Naive B cell (primary cell): ENCODE measurements at regions not wholly inside any gene's neighbourhood (a gene's known extent, or its start where the extent isn't known, plus 50 kb on each side); places are given as distances from the start of the nearest gene placed in this dataset.
"Not testable (repeated sequence)": the region's sequence is repeated elsewhere in the genome, so short reads cannot be mapped to it uniquely, and the experiment has no call there.

ENCODE experiments used
- ATAC-seq, 2 donors: fragments of 150-1000 bp; cut with Tn5 transposase; 2 replicates each; pipeline ENCODE4 v1.10.0; 2021; ENCODE audit warnings: low read depth in 2 of 2, mild to moderate bottlenecking in 2 of 2, moderate library complexity in 2 of 2
- DNase-seq: peaks from one replicate; pipeline ENCODE4 v3.0.0; 2022
- H3K27ac Mint-ChIP-seq, 6 donors: one replicate each; pipeline ENCODE4 v1.8.0; 2020 to 2022; ENCODE audit warnings: mild to moderate bottlenecking in 6 of 6, mixed read lengths in 6 of 6, moderate library complexity in 5 of 6, inconsistent platforms in 2 of 6
- H3K27me3 Mint-ChIP-seq, 3 donors: one replicate each; pipeline ENCODE4 v1.8.0; 2021 to 2022; ENCODE audit warnings: mixed read lengths in 3 of 3, mild to moderate bottlenecking in 1 of 3
- H3K36me3 Mint-ChIP-seq, 2 donors: one replicate each; pipeline ENCODE4 v1.8.0; 2020 to 2022; ENCODE audit warnings: mixed read lengths in 2 of 2, inconsistent platforms in 1 of 2, mild to moderate bottlenecking in 1 of 2
- H3K4me1 Mint-ChIP-seq, 3 donors: one replicate each; pipeline ENCODE4 v1.8.0; 2020 to 2022; ENCODE audit warnings: mixed read lengths in 3 of 3, inconsistent platforms in 1 of 3, mild to moderate bottlenecking in 1 of 3, moderate library complexity in 1 of 3
- H3K4me3 Mint-ChIP-seq, 8 donors: one replicate each; pipeline ENCODE4 v1.8.0; 2020 to 2022; ENCODE audit warnings: mild to moderate bottlenecking in 8 of 8, mixed read lengths in 8 of 8, moderate library complexity in 8 of 8, inconsistent platforms in 2 of 8
- H3K9me3 Mint-ChIP-seq, 7 donors: one replicate each; pipeline ENCODE4 v1.8.0; 2020 to 2022; ENCODE audit warnings: mixed read lengths in 7 of 7, mild to moderate bottlenecking in 5 of 7, inconsistent platforms in 2 of 7, moderate library complexity in 1 of 7

- no peak for DNase-seq
- Mint-ChIP-seq H3K36me3 (no peaks in the 10 kb centered on the region), H3K4me1 (no peaks in the 10 kb centered on the region), H3K4me3 (no peak overlapping the region), H3K27me3 (no peaks in the 10 kb centered on the region), H3K9me3 (peaks cover 0 to 2% (median 0%) of the 10 kb centered on the region in 7 donors), H3K27ac (peak overlapping the region in 1 of 6 donors; percentile 1)
- ATAC-seq, result no peak
These were observed 157.7 kb upstream of the KITLG start for GRCh38 chr12:88737838-88738472.

GRCh38 chr12:88736031-88736430 is 155.8 kb upstream of the KITLG start:
- Mint-ChIP-seq H3K27ac (no peak overlapping the region), H3K27me3 (no peaks in the 10 kb centered on the region), H3K4me1 (no peaks in the 10 kb centered on the region), H3K9me3 (peaks cover 0 to 2% (median 0%) of the 10 kb centered on the region in 7 donors), H3K4me3 (no peak overlapping the region), H3K36me3 (no peaks in the 10 kb centered on the region)
- no peak for ATAC-seq
- no peak for DNase-seq

DNA sequence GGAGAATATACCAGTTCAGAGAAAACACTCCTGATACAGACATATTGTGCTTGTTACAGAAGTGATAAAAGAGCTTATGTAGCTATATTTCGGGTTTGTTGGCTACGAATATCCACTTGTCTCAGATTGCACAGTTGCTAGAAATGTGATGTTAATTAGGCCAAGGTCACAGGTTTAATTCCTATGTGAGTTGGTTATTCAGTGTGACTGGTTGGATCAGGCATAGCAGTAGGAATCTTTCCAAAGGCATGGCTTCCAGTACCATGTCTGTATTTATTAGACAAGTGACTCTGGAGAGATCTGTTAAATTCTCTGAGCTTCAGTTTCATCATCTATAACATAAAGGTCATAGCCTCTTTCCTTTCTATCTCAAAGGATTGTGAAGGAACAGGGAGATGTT is 152.7 kb upstream of the KITLG start:
- DNase-seq, result no peak

DNA sequence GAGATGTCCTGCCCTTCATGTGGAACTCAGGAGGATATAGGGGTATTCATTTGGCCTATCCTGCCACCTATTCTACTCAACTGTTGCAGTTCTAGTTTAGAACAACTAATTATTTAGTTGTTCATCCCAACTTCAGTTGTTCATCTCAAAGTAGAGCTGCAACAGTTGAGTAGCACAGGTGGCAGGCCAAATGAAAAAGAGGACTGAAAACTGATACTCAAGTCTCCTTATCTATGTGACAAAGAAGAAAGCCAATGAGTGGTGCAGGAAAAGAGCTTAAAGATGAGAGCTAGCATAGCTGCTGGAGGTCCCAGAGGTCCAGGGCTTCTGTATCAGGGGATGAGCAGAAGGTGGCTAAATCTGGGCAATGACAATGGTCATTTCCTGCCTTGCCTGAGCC is 148.9 kb upstream of the KITLG start:
- H3K27ac Mint-ChIP-seq, result no peak overlapping the region
- no peak for ATAC-seq
- H3K4me1 Mint-ChIP-seq, result no peaks in the 10 kb centered on the region
- H3K9me3 Mint-ChIP-seq, result peaks cover 0 to 2% (median 0%) of the 10 kb centered on the region in 7 donors
- no peak for DNase-seq
- no peak overlapping the region for H3K4me3 Mint-ChIP-seq
- no peaks in the 10 kb centered on the region for H3K36me3 Mint-ChIP-seq
- no peaks in the 10 kb centered on the region for H3K27me3 Mint-ChIP-seq

More for the DNA sequence above, 152.7 kb upstream of the KITLG start:
- ATAC-seq, result no peak
- H3K36me3 Mint-ChIP-seq, result no peaks in the 10 kb centered on the region
- peaks cover 0 to 2% (median 0%) of the 10 kb centered on the region in 7 donors for H3K9me3 Mint-ChIP-seq
- H3K27me3 Mint-ChIP-seq, result no peaks in the 10 kb centered on the region
- no peak overlapping the region for H3K27ac Mint-ChIP-seq
- no peak overlapping the region for H3K4me3 Mint-ChIP-seq
- H3K4me1 Mint-ChIP-seq, result no peaks in the 10 kb centered on the region

GRCh38 chr12:88726806-88727720 is 146.8 kb upstream of the KITLG start:
- Mint-ChIP-seq H3K36me3 (no peaks in the 10 kb centered on the region), H3K27me3 (no peaks in the 10 kb centered on the region), H3K4me1 (no peaks in the 10 kb centered on the region), H3K27ac (peak overlapping the region in 1 of 6 donors; percentile 0), H3K9me3 (peaks cover 0 to 2% (median 0%) of the 10 kb centered on the region in 7 donors), H3K4me3 (no peak overlapping the region)
- no peak for DNase-seq
- no peak for ATAC-seq

GRCh38 chr12:88725592-88726143 is 145.4 kb upstream of the KITLG start:
- H3K36me3 Mint-ChIP-seq, result no peaks in the 10 kb centered on the region
- DNase-seq (no peak), ATAC-seq (no peak)
- H3K4me1 Mint-ChIP-seq, result no peaks in the 10 kb centered on the region
- peaks cover 0 to 2% (median 0%) of the 10 kb centered on the region in 7 donors for H3K9me3 Mint-ChIP-seq
- H3K4me3 Mint-ChIP-seq, result no peak overlapping the region
- no peaks in the 10 kb centered on the region for H3K27me3 Mint-ChIP-seq
- H3K27ac Mint-ChIP-seq, result no peak overlapping the region

DNA sequence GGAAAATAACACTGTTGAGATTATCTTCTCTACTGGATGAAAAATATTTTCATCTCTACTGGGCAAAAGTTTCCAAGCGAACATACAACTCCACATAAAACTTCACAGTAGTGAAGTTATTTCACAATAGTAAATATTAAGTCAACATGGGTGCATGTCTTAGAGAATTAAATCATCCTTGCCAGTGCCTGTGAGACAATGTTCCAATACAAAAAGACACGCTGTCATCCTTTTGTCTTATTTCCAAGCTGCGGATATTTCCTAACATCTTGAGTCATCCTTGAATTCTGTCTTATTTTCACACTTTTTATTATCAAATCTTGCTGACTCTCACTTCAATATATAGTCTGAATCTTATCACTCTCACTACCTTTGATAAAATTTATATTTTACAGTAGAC is 142.9 kb upstream of the KITLG start:
- H3K4me3 Mint-ChIP-seq, result no peak overlapping the region
- DNase-seq (no peak), ATAC-seq (no peak)
- no peaks in the 10 kb centered on the region for H3K36me3 Mint-ChIP-seq
- no peaks in the 10 kb centered on the region for H3K4me1 Mint-ChIP-seq
- H3K27ac Mint-ChIP-seq, result no peak overlapping the region
- H3K9me3 Mint-ChIP-seq, result peaks cover 0 to 2% (median 0%) of the 10 kb centered on the region in 7 donors
- H3K27me3 Mint-ChIP-seq, result no peaks in the 10 kb centered on the region

- Mint-ChIP-seq H3K4me1 (no peaks in the 10 kb centered on the region), H3K4me3 (no peak overlapping the region), H3K27ac (no peak overlapping the region), H3K9me3 (peaks cover 0 to 4% (median 0%) of the 10 kb centered on the region in 7 donors), H3K36me3 (no peaks in the 10 kb centered on the region), H3K27me3 (no peaks in the 10 kb centered on the region)
- DNase-seq, result no peak
- no peak for ATAC-seq
These were observed 140.7 kb upstream of the KITLG start for GRCh38 chr12:88720785-88721650.

DNA sequence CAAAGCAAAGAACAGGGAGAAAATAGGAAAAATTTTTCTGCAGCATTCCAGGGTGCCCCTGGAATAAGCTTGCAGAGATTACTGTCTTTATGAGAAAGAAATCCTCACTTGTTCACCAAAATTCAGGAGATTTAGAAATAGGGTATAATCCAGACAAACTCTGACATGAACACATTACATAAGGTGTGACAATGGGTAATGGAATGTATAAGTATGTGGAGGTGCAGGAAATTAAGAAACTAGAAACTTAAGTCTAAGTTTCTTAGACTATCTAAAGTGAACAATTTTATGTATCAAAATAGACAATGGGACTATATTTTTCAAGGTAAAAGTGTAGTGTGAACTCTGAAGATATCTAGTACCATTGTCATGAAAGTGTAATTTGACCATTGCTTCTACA is 140.0 kb upstream of the KITLG start:
- no peaks in the 10 kb centered on the region for H3K4me1 Mint-ChIP-seq

DNA sequence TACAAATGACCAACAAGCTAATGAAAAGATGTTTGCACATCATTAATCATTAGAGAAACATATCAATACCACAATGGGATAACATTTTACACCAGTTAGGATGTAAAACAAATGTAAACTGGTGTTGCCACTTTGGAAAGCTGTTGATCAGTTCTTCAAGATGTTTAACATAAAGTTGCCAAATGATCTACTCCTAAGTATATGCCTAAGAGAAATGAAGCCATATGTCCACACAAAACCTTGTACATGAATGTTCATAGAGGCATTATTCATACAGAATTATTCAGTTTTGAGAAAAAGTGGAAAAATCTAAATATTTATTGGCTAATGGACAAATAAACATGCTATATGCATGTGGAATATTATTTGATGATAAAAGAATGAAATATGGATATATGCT is 136.9 kb upstream of the KITLG start:
- no peaks in the 10 kb centered on the region for H3K36me3 Mint-ChIP-seq
- peaks cover 0 to 4% (median 0%) of the 10 kb centered on the region in 7 donors for H3K9me3 Mint-ChIP-seq
- ATAC-seq, result no peak
- no peaks in the 10 kb centered on the region for H3K27me3 Mint-ChIP-seq
- H3K4me3 Mint-ChIP-seq, result no peak overlapping the region
- H3K4me1 Mint-ChIP-seq, result no peaks in the 10 kb centered on the region
- no peak for DNase-seq
- H3K27ac Mint-ChIP-seq, result no peak overlapping the region

More for the DNA sequence above, 140.0 kb upstream of the KITLG start:
- no peak for ATAC-seq
- H3K4me3 Mint-ChIP-seq, result no peak overlapping the region
- H3K9me3 Mint-ChIP-seq, result peaks cover 0 to 4% (median 0%) of the 10 kb centered on the region in 7 donors
- H3K36me3 Mint-ChIP-seq, result no peaks in the 10 kb centered on the region
- no peaks in the 10 kb centered on the region for H3K27me3 Mint-ChIP-seq
- no peak for DNase-seq
- H3K27ac Mint-ChIP-seq, result no peak overlapping the region

GRCh38 chr12:88716240-88716639 is 136.0 kb upstream of the KITLG start:
- H3K36me3 Mint-ChIP-seq, result no peaks in the 10 kb centered on the region
- peaks cover 0 to 8% (median 0%) of the 10 kb centered on the region in 7 donors for H3K9me3 Mint-ChIP-seq
- DNase-seq (no peak), ATAC-seq (no peak)
- H3K4me1 Mint-ChIP-seq, result no peaks in the 10 kb centered on the region
- peak overlapping the region in 1 of 6 donors; percentile 62 for H3K27ac Mint-ChIP-seq
- H3K27me3 Mint-ChIP-seq, result no peaks in the 10 kb centered on the region
- H3K4me3 Mint-ChIP-seq, result no peak overlapping the region

DNA sequence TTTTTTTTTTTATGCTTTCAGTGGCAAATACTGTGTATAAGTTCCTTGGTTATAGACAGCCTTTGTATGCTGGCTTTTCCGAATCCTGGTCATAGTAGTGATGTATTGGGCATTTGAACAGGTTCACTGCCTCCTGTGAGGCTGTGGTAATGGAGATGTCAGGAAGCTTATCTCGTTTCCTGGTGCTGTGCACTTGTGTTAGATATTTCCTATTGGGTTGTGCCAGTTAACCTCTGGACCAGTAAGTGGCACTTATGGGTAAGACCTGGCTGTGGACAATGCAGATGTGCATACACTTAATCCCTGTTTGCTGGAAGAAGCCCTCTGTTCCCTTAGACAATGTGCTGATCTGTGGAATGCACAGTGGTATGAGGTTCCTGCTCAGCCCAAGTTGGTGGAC is 135.4 kb upstream of the KITLG start:
- DNase-seq (no peak), ATAC-seq (no peak)
- Mint-ChIP-seq H3K4me1 (no peaks in the 10 kb centered on the region), H3K27ac (no peak overlapping the region), H3K4me3 (no peak overlapping the region), H3K9me3 (peaks cover 0 to 8% (median 0%) of the 10 kb centered on the region in 7 donors), H3K36me3 (no peaks in the 10 kb centered on the region), H3K27me3 (no peaks in the 10 kb centered on the region)

- not testable (repeated sequence) for DNase-seq, H3K27ac Mint-ChIP-seq, H3K4me3 Mint-ChIP-seq, H3K27me3 Mint-ChIP-seq, ATAC-seq, H3K36me3 Mint-ChIP-seq, H3K9me3 Mint-ChIP-seq, H3K4me1 Mint-ChIP-seq
These were observed 134.1 kb upstream of the KITLG start for GRCh38 chr12:88714263-88714882.
